ENCODE measurements at regions not wholly inside any gene's neighbourhood (a gene's known extent, or its start where the extent isn't known, plus 50 kb on each side); places are given as distances from the start of the nearest gene placed in this dataset.

DNA sequence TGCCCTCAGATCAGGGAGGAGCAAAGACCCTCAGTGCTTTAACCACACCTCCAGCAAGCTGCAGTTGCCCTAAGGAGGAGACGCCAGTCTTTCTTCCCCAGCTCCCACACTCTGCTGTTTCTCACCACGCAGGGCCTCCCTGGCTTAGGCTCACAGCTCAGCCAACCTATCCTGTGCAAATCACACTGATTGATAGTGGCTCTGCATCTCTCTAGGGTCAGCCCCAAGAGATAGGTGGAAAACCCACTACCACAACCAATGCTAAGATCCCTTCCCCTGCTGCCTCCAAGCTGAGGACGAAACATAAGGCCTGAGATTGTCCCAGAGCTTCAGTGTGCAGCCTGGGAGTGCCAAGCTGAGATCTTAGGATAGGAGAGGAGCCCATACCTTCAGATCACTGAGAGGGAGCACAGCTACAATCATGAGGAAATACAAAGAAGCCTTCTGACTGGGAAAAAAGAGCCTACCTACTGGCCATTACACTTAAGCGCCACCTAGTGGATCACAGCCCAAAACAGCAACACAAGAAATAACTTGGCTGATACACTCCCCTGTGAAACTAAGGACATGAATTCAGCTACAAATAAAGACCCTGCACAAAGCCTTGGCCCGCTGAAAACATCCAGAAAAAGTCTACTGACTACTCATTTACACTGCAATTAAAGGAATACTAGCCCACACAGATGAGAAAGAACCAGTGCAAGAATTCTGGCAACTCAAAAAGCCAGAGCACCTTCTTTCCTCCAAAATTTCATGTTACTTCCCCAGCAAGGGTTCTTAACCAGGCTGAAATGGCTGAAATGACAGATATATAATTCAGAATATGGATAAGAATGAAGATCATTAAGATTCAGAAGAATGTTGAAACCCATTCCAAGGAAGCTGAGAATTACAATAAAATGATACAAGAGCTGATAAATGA is 271.5 kb upstream of the DCBLD2 start (continued):
- TF ChIP-seq, protein P1, sequence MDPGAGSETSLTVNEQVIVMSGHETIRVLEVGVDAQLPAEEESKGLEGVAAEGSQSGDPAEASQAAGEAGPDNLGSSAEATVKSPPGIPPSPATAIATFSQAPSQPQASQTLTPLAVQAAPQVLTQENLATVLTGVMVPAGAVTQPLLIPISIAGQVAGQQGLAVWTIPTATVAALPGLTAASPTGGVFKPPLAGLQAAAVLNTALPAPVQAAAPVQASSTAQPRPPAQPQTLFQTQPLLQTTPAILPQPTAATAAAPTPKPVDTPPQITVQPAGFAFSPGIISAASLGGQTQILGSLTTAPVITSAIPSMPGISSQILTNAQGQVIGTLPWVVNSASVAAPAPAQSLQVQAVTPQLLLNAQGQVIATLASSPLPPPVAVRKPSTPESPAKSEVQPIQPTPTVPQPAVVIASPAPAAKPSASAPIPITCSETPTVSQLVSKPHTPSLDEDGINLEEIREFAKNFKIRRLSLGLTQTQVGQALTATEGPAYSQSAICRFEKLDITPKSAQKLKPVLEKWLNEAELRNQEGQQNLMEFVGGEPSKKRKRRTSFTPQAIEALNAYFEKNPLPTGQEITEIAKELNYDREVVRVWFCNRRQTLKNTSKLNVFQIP (CRISPR knock-in tag; IDR thresholded peaks at IDR 0.05; ENCODE audit: borderline replicate concordance, low read depth): no peak

DNA sequence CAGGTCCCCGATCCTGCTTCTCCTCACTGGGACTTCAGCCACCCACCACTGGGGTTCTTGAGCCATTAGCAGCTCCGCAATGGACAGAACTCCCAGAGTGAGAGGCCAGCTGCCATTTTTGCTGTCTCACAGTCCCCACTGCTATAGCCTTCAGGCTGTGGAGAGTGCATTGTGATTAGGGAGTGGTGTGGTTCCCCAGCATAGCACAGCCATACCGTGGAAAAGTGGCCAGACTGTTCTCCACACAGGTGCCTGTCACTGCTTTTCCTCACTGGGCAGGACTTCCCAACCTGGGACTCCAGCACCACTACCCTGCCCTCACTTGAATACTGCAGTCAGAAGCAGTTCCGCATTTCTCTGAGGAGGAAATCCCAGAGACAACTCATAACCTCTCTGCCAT is 270.3 kb upstream of the DCBLD2 start:
- no peak for TF ChIP-seq ZFP3 (CRISPR knock-in tag; IDR thresholded peaks at IDR 0.05)
- no peak for ATAC-seq

DNA sequence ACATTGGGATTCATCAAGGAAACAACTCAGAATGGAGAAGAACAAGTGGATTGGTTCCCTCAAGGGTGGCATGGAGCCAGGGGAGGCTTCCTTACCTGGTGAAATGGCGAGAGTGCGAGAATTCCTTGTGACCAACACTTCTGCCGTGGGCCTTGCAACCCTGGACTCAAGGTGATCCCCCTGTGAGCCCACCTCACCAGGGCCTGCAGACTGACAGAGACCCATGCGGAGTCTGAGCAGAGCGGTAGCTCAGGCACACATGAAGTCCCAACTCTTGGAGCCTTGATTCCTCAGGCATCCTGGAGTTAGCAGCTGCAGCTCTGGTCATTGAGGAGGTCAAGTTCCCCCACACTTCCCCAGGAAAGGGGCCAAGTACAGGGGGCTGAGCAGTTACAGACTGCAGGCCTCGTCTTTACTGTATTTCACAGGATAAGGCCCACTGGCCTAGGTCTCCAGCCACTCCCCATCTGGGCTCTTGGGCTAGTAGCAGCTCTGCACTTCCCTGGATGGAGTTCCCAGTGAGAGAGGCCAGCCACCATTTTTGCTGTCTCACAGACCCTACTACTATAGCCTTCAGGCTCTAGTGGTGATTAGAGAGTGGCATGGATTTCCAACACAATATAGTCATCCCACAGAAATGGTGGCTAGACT is 269.5 kb upstream of the DCBLD2 start:
- ATAC-seq: no peak
- TF ChIP-seq SNAI2 (CRISPR knock-in tag; IDR thresholded peaks at IDR 0.05): no peak
- no peak for TF ChIP-seq ISL1 (CRISPR knock-in tag; IDR thresholded peaks at IDR 0.05)
- no peak for TF ChIP-seq PPARA (CRISPR knock-in tag; IDR thresholded peaks at IDR 0.05; ENCODE audit: borderline replicate concordance)
- no peak for TF ChIP-seq ZNF8 (CRISPR knock-in tag; IDR thresholded peaks at IDR 0.05)
- TF ChIP-seq, protein P2, sequence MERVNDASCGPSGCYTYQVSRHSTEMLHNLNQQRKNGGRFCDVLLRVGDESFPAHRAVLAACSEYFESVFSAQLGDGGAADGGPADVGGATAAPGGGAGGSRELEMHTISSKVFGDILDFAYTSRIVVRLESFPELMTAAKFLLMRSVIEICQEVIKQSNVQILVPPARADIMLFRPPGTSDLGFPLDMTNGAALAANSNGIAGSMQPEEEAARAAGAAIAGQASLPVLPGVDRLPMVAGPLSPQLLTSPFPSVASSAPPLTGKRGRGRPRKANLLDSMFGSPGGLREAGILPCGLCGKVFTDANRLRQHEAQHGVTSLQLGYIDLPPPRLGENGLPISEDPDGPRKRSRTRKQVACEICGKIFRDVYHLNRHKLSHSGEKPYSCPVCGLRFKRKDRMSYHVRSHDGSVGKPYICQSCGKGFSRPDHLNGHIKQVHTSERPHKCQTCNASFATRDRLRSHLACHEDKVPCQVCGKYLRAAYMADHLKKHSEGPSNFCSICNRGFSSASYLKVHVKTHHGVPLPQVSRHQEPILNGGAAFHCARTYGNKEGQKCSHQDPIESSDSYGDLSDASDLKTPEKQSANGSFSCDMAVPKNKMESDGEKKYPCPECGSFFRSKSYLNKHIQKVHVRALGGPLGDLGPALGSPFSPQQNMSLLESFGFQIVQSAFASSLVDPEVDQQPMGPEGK (CRISPR knock-in tag; IDR thresholded peaks at IDR 0.05; ENCODE audit: borderline replicate concordance): no peak
- no peak for TF ChIP-seq ESRRG (CRISPR knock-in tag; IDR thresholded peaks at IDR 0.05)
- no peak for TF ChIP-seq ZFP30 (CRISPR knock-in tag; IDR thresholded peaks at IDR 0.05)
- no peak for TF ChIP-seq CSDC2 (CRISPR knock-in tag; IDR thresholded peaks at IDR 0.05)
- no peak for TF ChIP-seq BACH2 (CRISPR knock-in tag; IDR thresholded peaks at IDR 0.05; ENCODE audit: borderline replicate concordance)
- TF ChIP-seq ZNF70 (CRISPR knock-in tag; IDR thresholded peaks at IDR 0.05): no peak
- TF ChIP-seq, protein P3, sequence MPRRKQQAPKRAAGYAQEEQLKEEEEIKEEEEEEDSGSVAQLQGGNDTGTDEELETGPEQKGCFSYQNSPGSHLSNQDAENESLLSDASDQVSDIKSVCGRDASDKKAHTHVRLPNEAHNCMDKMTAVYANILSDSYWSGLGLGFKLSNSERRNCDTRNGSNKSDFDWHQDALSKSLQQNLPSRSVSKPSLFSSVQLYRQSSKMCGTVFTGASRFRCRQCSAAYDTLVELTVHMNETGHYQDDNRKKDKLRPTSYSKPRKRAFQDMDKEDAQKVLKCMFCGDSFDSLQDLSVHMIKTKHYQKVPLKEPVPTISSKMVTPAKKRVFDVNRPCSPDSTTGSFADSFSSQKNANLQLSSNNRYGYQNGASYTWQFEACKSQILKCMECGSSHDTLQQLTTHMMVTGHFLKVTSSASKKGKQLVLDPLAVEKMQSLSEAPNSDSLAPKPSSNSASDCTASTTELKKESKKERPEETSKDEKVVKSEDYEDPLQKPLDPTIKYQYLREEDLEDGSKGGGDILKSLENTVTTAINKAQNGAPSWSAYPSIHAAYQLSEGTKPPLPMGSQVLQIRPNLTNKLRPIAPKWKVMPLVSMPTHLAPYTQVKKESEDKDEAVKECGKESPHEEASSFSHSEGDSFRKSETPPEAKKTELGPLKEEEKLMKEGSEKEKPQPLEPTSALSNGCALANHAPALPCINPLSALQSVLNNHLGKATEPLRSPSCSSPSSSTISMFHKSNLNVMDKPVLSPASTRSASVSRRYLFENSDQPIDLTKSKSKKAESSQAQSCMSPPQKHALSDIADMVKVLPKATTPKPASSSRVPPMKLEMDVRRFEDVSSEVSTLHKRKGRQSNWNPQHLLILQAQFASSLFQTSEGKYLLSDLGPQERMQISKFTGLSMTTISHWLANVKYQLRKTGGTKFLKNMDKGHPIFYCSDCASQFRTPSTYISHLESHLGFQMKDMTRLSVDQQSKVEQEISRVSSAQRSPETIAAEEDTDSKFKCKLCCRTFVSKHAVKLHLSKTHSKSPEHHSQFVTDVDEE (CRISPR knock-in tag; IDR thresholded peaks at IDR 0.05): no peak
- TF ChIP-seq ZNF565 (CRISPR knock-in tag; conservative IDR thresholded peaks at IDR 0.05; ENCODE audit: low read depth): no peak
- no peak for TF ChIP-seq RARB (CRISPR knock-in tag; IDR thresholded peaks at IDR 0.05)
- TF ChIP-seq, protein P1 (CRISPR knock-in tag; IDR thresholded peaks at IDR 0.05; ENCODE audit: borderline replicate concordance, low read depth): no peak
- TF ChIP-seq OSR1 (CRISPR knock-in tag; IDR thresholded peaks at IDR 0.05): no peak
- TF ChIP-seq ZFP3 (CRISPR knock-in tag; IDR thresholded peaks at IDR 0.05): no peak
- no peak for TF ChIP-seq ARNTL (CRISPR knock-in tag; IDR thresholded peaks at IDR 0.05; ENCODE audit: borderline replicate concordance, low read depth)
- no peak for TF ChIP-seq TCF4 (CRISPR knock-in tag; IDR thresholded peaks at IDR 0.05; ENCODE audit: borderline replicate concordance)

DNA sequence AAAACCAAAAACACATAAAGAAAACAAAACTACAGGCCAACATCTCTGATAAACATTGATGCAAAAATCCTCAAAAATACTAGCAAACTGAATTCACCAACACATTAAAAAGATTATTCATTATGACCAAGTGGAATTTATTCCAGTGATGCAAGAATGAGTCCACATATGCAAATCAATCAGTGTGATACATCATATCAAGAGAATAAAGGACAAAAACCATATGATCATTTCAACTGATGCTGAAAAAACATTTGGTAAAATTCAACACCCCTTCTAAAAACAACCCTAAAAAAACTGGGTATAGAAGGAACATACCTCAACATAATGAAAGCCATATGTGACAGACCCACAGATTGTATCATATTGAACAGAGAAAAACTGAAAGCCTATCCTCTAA is 265.6 kb upstream of the DCBLD2 start:
- TF ChIP-seq SNAI2 (CRISPR knock-in tag; IDR thresholded peaks at IDR 0.05): no peak
- no peak for TF ChIP-seq ZFP3 (CRISPR knock-in tag; IDR thresholded peaks at IDR 0.05)
- no peak for TF ChIP-seq TOX (CRISPR knock-in tag; IDR thresholded peaks at IDR 0.05; ENCODE audit: borderline replicate concordance)
- TF ChIP-seq, protein P3 (CRISPR knock-in tag; IDR thresholded peaks at IDR 0.05): no peak
- TF ChIP-seq, protein P1 (CRISPR knock-in tag; IDR thresholded peaks at IDR 0.05; ENCODE audit: borderline replicate concordance, low read depth): no peak
- ATAC-seq: no peak

Measured in SK-N-SH treated with all-trans-retinoic acid at 6 μM for 48 hours (cell line).